CD14-positive monocyte (primary cell): ENCODE measurements at regions not wholly inside any gene's neighbourhood (a gene's known extent, or its start where the extent isn't known, plus 50 kb on each side); places are given as distances from the start of the nearest gene placed in this dataset.

Experiments used
- DNase-seq, 3 donors: peaks; one replicate each; pipeline ENCODE4 v3.0.0-alpha.2; 2011 to 2022
- H2AFZ ChIP-seq: 2 replicates; pipeline ENCODE4 v1.6.0; 2012; ENCODE audit warnings: mild to moderate bottlenecking, low read depth, low read length, inconsistent platforms; ENCODE audit not compliant: insufficient read depth, poor library complexity, severe bottlenecking
- H3K27ac ChIP-seq, 2 donors: 1 replicate in 1 of 2; 2 replicates in 1 of 2; pipeline ENCODE4 v1.5.1; 2012 to 2013; ENCODE audit warnings: low read length in 2 of 2, control low read depth in 1 of 2, inconsistent platforms in 1 of 2, low read depth in 1 of 2, mild to moderate bottlenecking in 1 of 2
- H3K27me3 ChIP-seq, 2 donors: one replicate each; pipeline versions ENCODE4 v1.6.0 to v1.6.1; 2011 to 2013; ENCODE audit warnings: low read length in 2 of 2; ENCODE audit not compliant: control insufficient read depth in 2 of 2, insufficient read depth in 2 of 2
- H3K36me3 ChIP-seq, 2 donors: replicated peaks in 1 of 2; 1 replicate in 1 of 2; 2 replicates in 1 of 2; pipeline versions ENCODE4 v1.5.1 to v1.6.1; 2012 to 2013; ENCODE audit warnings: low read length in 2 of 2, control low read depth in 1 of 2, inconsistent platforms in 1 of 2, mild to moderate bottlenecking in 1 of 2; ENCODE audit not compliant: insufficient read depth in 2 of 2, control insufficient read depth in 1 of 2
- H3K4me1 ChIP-seq, 2 donors: 1 replicate in 1 of 2; 2 replicates in 1 of 2; pipeline versions ENCODE4 v1.5.1 to v1.6.1; 2012 to 2013; ENCODE audit warnings: low read length in 2 of 2, control low read depth in 1 of 2, inconsistent platforms in 1 of 2, mild to moderate bottlenecking in 1 of 2, moderate library complexity in 1 of 2; ENCODE audit not compliant: insufficient read depth in 2 of 2, control insufficient read depth in 1 of 2
- H3K4me2 ChIP-seq: replicated peaks from 2 replicates; pipeline ENCODE3; 2012; ENCODE audit warnings: low read length, moderate library complexity, mild to moderate bottlenecking; ENCODE audit not compliant: poor library complexity, severe bottlenecking; ENCODE audit errors: extremely low read depth
- H3K4me3 ChIP-seq, 3 experiments: fragments of 200-600 bp in 1 of 3; sonication (generic) in 1 of 3; replicated peaks in 1 of 3; 1 replicate in 2 of 3; 2 replicates in 1 of 3; pipeline ENCODE4 v1.5.1; 2011 to 2013; ENCODE audit warnings: low read length in 3 of 3, mild to moderate bottlenecking in 3 of 3, control low read depth in 2 of 3, low read depth in 2 of 3, inconsistent platforms in 1 of 3, moderate library complexity in 1 of 3
- H3K79me2 ChIP-seq: 2 replicates; pipeline ENCODE4 v1.6.0; 2012; ENCODE audit warnings: mild to moderate bottlenecking, control low read depth, inconsistent platforms, low read length, moderate library complexity; ENCODE audit not compliant: insufficient read depth
- H3K9ac ChIP-seq: 2 replicates; pipeline ENCODE4 v1.6.0; 2017; ENCODE audit warnings: low read length, mild to moderate bottlenecking; ENCODE audit not compliant: insufficient read depth, poor library complexity, severe bottlenecking
- H3K9me3 ChIP-seq, 2 donors: replicated peaks in 1 of 2; 1 replicate in 1 of 2; 2 replicates in 1 of 2; pipeline versions ENCODE4 v1.5.1 to v1.6.1; 2012 to 2013; ENCODE audit warnings: low read length in 2 of 2, control low read depth in 1 of 2; ENCODE audit not compliant: control insufficient read depth in 1 of 2, insufficient read depth in 1 of 2
- H4K20me1 ChIP-seq: 2 replicates; pipeline ENCODE4 v1.6.0; 2012; ENCODE audit warnings: mild to moderate bottlenecking, low read length, control low read depth, moderate library complexity; ENCODE audit not compliant: insufficient read depth
- H3K27ac Mint-ChIP-seq, 7 donors: one replicate each; pipeline ENCODE4 v1.8.0; 2020; ENCODE audit warnings: mild to moderate bottlenecking in 7 of 7, mixed read lengths in 7 of 7, moderate library complexity in 6 of 7, inconsistent platforms in 2 of 7
- H3K27me3 Mint-ChIP-seq, 3 donors: one replicate each; pipeline ENCODE4 v1.8.0; 2021 to 2022; ENCODE audit warnings: low read depth in 3 of 3, mild to moderate bottlenecking in 3 of 3, mixed read lengths in 3 of 3, moderate library complexity in 3 of 3, inconsistent platforms in 1 of 3
- H3K36me3 Mint-ChIP-seq, 2 donors: one replicate each; pipeline ENCODE4 v1.8.0; 2020; ENCODE audit warnings: mixed read lengths in 2 of 2, inconsistent platforms in 1 of 2, mild to moderate bottlenecking in 1 of 2
- H3K4me1 Mint-ChIP-seq: one replicate; pipeline ENCODE4 v1.8.0; 2020; ENCODE audit warnings: mild to moderate bottlenecking, mixed read lengths
- H3K4me3 Mint-ChIP-seq, 2 donors: one replicate each; pipeline ENCODE4 v1.8.0; 2020; ENCODE audit warnings: mild to moderate bottlenecking in 2 of 2, mixed read lengths in 2 of 2, moderate library complexity in 1 of 2
- H3K9me3 Mint-ChIP-seq, 7 donors: one replicate each; pipeline ENCODE4 v1.8.0; 2020 to 2022; ENCODE audit warnings: mixed read lengths in 7 of 7, mild to moderate bottlenecking in 6 of 7, moderate library complexity in 6 of 7, inconsistent platforms in 2 of 7
- WGBS: methylation state at CpG from one replicate; pipeline ENCODE4 v1.1.5; 2013; ENCODE audit warnings: missing lambda C conversion rate; ENCODE audit not compliant: insufficient coverage; 5-methylcytosine and 5-hydroxymethylcytosine counted together
- intact Hi-C, 2 donors: fragments of 100-400 bp; cut with micrococcal nuclease; formaldehyde crosslinking; loops; one replicate each; pipeline versions ENCODE4 v1.15.0 to v1.15.1; 2023
- TF ChIP-seq, protein P1 (sequence below): fragments of 200-600 bp; IDR thresholded peaks from one replicate; pipeline ENCODE4 v1.8.0; 2022; ENCODE audit warnings: antibody characterized with exemption, mild to moderate bottlenecking

DNA sequence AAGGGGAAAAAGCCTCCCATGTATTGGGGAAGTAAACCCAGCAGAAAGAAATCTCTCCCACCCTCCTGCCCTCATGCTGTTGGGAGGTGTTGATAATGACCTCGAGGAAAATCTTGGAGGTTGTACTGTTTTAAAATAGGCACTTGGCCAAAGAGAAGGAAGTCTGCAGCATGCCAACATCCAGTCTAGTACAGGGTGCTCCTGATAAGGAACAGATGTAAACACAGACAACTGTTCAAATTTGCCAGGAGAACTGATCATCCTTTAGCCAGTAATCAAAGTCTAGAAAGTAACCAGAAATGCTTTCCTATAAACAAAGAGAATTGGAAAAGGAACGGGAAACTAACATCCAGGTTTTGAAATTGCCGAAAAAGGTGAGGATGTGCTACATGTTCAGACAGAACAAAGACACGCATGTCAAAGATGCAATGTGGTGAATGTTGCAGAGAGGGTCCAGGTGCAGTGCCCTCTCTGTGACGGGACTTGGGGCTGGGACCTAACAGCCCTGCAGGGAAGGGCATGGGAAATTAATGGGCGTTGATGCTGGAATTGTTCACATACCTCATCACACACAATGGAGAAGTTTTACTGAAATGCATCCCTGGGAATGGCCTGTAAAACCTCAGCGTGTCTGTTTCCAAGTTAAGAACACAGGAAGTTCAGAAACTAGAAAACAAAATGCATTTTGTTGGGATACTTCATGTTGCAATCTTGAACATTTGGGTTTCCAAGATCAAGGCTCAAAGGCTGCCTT lies 125.7 kb upstream of the RND3 start:
- Histone ChIP-seq H3K9me3 (no peaks in the 10 kb centered on the region), H4K20me1 (no peaks in the 10 kb centered on the region), H3K4me3 (no peak overlapping the region), H2AFZ (no peak overlapping the region), H3K27ac (no peak overlapping the region), H3K27me3 (no peaks in the 10 kb centered on the region), H3K36me3 (no peaks in the 10 kb centered on the region), H3K4me1 (no peaks in the 10 kb centered on the region), H3K9ac (no peak overlapping the region), H3K4me2 (no peak overlapping the region), H3K79me2 (no peaks in the 10 kb centered on the region)
- Mint-ChIP-seq H3K27me3 (peaks cover 0 to 2% (median 0%) of the 10 kb centered on the region in 3 donors), H3K4me3 (no peak overlapping the region), H3K36me3 (no peaks in the 10 kb centered on the region), H3K27ac (no peak overlapping the region), H3K4me1 (no peaks in the 10 kb centered on the region), H3K9me3 (peaks cover 0 to 4% (median 2%) of the 10 kb centered on the region in 7 donors)
- DNase-seq: no peak
- TF ChIP-seq, protein P1, sequence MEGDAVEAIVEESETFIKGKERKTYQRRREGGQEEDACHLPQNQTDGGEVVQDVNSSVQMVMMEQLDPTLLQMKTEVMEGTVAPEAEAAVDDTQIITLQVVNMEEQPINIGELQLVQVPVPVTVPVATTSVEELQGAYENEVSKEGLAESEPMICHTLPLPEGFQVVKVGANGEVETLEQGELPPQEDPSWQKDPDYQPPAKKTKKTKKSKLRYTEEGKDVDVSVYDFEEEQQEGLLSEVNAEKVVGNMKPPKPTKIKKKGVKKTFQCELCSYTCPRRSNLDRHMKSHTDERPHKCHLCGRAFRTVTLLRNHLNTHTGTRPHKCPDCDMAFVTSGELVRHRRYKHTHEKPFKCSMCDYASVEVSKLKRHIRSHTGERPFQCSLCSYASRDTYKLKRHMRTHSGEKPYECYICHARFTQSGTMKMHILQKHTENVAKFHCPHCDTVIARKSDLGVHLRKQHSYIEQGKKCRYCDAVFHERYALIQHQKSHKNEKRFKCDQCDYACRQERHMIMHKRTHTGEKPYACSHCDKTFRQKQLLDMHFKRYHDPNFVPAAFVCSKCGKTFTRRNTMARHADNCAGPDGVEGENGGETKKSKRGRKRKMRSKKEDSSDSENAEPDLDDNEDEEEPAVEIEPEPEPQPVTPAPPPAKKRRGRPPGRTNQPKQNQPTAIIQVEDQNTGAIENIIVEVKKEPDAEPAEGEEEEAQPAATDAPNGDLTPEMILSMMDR: no peak
- intact Hi-C loops: no loop called here
- 80% methylated on average over 2 of the region's 7 CpGs for WGBS

DNA sequence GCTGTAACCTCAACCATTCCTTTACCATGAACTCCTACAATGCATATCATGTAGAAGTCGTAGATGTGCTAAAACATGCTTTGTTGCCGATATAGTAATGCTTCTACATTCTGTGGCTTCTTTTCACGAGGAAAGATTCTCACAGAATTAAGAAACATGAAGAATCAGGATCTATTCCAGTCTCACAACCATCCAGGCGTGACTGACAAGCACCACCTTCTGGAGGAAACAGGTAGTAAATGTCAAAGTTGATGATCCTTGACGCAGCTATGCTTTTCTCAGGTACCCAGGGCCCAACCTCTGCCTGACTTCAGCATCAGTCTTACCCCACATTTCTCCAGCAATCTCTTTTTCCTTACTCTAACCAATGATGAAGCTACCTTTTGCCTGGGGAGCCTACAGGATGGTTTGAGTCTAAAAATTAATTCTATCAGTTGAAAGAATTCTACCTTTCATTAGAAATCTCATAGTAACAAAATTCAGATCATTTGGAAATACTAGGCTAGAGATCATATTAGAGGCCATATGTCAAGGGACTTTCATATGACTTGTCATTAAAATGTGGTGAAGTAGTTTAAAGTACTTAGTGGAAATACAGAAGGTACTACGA lies 123.3 kb upstream of the RND3 start:
- Histone ChIP-seq H4K20me1 (no peaks in the 10 kb centered on the region), H3K27me3 (no peaks in the 10 kb centered on the region), H3K4me2 (no peak overlapping the region), H3K36me3 (no peaks in the 10 kb centered on the region), H3K27ac (no peak overlapping the region), H2AFZ (no peak overlapping the region), H3K79me2 (no peaks in the 10 kb centered on the region), H3K4me3 (no peak overlapping the region), H3K9ac (no peak overlapping the region), H3K9me3 (no peaks in the 10 kb centered on the region), H3K4me1 (no peaks in the 10 kb centered on the region)
- Mint-ChIP-seq H3K4me1 (no peaks in the 10 kb centered on the region), H3K4me3 (no peak overlapping the region), H3K27ac (no peak overlapping the region), H3K27me3 (peaks cover 0 to 2% (median 0%) of the 10 kb centered on the region in 3 donors), H3K9me3 (peaks cover 0 to 3% (median 0%) of the 10 kb centered on the region in 7 donors), H3K36me3 (no peaks in the 10 kb centered on the region)
- no peak for DNase-seq
- intact Hi-C loops: no loop called here
- TF ChIP-seq, protein P1: no peak
- WGBS: no CpG with 5 or more reads among the region's 6 CpGs
